Right atrium auricular region (tissue), 2 donors: ENCODE measurements at regions not wholly inside any gene's neighbourhood (a gene's known extent, or its start where the extent isn't known, plus 50 kb on each side); places are given as distances from the start of the nearest gene placed in this dataset.

ENCODE experiments used
- DNase-seq: peaks from one replicate; pipeline ENCODE4 v3.0.0-alpha.2; 2019; ENCODE audit warnings: low spot score
- H3K27ac ChIP-seq, 2 donors: fragments of 200-600 bp; sonication (generic); 1 replicate in 1 of 2; 2 replicates in 1 of 2; pipeline ENCODE4 v1.5.1; 2016 to 2019
- H3K27me3 ChIP-seq, 2 donors: fragments of 200-600 bp; sonication (generic); one replicate each; pipeline versions ENCODE4 v1.5.1 to v1.6.0; 2017 to 2019
- H3K36me3 ChIP-seq: fragments of 200-600 bp; sonication (generic); one replicate; pipeline ENCODE4 v1.5.1; 2016
- H3K4me1 ChIP-seq, 2 donors: fragments of 200-600 bp; sonication (generic); one replicate each; pipeline versions ENCODE4 v1.5.1 to v1.6.0; 2017 to 2019
- H3K4me3 ChIP-seq, 2 donors: fragments of 200-600 bp; sonication (generic); 1 replicate in 1 of 2; 2 replicates in 1 of 2; pipeline ENCODE4 v1.5.1; 2017 to 2019; ENCODE audit warnings: mild to moderate bottlenecking in 1 of 2, moderate library complexity in 1 of 2
- H3K9me3 ChIP-seq, 2 donors: fragments of 200-600 bp; sonication (generic); one replicate each; pipeline ENCODE4 v1.5.1; 2019
- TF ChIP-seq, protein P1 (sequence below), 2 donors: fragments of 200-600 bp; sonication (generic); IDR thresholded peaks; one replicate each; pipeline ENCODE4 v1.5.1; 2019; ENCODE audit warnings: antibody characterized with exemption in 2 of 2

GRCh38 chr11:22976146-22976545, 115.9 kb upstream of the CCDC179 start:
- no peak overlapping the region for H3K27ac ChIP-seq
- TF ChIP-seq, protein P1, sequence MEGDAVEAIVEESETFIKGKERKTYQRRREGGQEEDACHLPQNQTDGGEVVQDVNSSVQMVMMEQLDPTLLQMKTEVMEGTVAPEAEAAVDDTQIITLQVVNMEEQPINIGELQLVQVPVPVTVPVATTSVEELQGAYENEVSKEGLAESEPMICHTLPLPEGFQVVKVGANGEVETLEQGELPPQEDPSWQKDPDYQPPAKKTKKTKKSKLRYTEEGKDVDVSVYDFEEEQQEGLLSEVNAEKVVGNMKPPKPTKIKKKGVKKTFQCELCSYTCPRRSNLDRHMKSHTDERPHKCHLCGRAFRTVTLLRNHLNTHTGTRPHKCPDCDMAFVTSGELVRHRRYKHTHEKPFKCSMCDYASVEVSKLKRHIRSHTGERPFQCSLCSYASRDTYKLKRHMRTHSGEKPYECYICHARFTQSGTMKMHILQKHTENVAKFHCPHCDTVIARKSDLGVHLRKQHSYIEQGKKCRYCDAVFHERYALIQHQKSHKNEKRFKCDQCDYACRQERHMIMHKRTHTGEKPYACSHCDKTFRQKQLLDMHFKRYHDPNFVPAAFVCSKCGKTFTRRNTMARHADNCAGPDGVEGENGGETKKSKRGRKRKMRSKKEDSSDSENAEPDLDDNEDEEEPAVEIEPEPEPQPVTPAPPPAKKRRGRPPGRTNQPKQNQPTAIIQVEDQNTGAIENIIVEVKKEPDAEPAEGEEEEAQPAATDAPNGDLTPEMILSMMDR (IDR thresholded peaks at IDR 0.05), result no peak
- DNase-seq, result no peak
- H3K36me3 ChIP-seq, result no peaks in the 10 kb centered on the region
- H3K9me3 ChIP-seq, result no peaks in the 10 kb centered on the region
- H3K4me3 ChIP-seq, result no peak overlapping the region
- H3K4me1 ChIP-seq, result no peaks in the 10 kb centered on the region
- H3K27me3 ChIP-seq, result no peaks in the 10 kb centered on the region

DNA sequence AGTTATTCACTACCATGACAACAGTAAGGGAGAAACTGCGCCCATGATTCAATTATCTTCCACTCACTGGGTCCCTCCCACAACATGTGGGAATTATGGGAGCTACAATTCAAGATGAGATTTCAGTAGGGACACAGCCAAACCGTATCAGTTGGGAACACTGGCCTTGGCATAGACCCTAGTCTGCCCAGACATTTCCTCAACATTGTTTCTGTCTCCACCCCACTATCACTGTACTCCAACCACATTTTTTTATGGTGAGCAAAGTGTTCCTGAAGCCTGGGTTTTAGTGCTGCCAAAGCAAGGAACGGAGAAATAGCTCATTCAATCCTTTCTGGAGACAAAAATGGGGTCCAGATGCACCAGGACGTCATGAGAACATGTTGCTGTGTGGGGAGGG, 122.6 kb upstream of the CCDC179 start:
- no peaks in the 10 kb centered on the region for H3K4me1 ChIP-seq
- H3K9me3 ChIP-seq, result no peaks in the 10 kb centered on the region
- TF ChIP-seq, protein P1 (IDR thresholded peaks at IDR 0.05), result no peak

GRCh38 chr11:22984045-22984444, 123.8 kb upstream of the CCDC179 start:
- H3K4me1 ChIP-seq, result no peaks in the 10 kb centered on the region
- no peak for DNase-seq
- no peaks in the 10 kb centered on the region for H3K36me3 ChIP-seq

More for the DNA sequence above, 122.6 kb upstream of the CCDC179 start:
- DNase-seq, result no peak
- Histone ChIP-seq H3K36me3 (no peaks in the 10 kb centered on the region), H3K27ac (no peak overlapping the region), H3K27me3 (no peaks in the 10 kb centered on the region), H3K4me3 (no peak overlapping the region)

DNA sequence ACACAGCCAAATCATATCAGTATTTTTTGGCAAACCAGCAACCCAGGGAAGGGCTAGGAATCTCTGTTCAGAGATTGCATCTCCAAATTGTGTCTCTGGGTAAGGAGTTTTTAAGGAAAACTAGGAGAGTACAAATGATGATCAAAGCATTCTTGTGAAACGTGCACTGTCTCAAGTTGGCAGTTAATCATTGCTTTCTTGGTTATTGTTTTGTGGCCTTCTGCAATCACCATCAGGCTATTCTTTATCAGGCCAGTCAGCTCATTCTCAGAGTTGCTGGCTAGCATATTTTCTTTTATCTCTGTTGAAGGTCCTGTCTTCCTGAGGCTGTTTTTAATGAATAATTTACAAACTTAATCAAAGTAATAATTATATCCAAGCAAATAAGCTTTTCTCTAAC, 129.1 kb upstream of the CCDC179 start:
- Histone ChIP-seq H3K4me1 (no peaks in the 10 kb centered on the region), H3K27me3 (no peaks in the 10 kb centered on the region), H3K4me3 (no peak overlapping the region), H3K36me3 (no peaks in the 10 kb centered on the region), H3K9me3 (peaks cover 11 to 13% of the 10 kb centered on the region in 2 donors), H3K27ac (no peak overlapping the region)
- DNase-seq, result no peak
- TF ChIP-seq, protein P1 (IDR thresholded peaks at IDR 0.05), result no peak

More at GRCh38 chr11:22984045-22984444, 123.8 kb upstream of the CCDC179 start:
- Histone ChIP-seq H3K9me3 (no peaks in the 10 kb centered on the region), H3K27ac (no peak overlapping the region), H3K27me3 (no peaks in the 10 kb centered on the region), H3K4me3 (no peak overlapping the region)
- TF ChIP-seq, protein P1 (IDR thresholded peaks at IDR 0.05), result no peak

- peaks cover 11 to 13% of the 10 kb centered on the region in 2 donors for H3K9me3 ChIP-seq
- H3K4me3 ChIP-seq, result no peak overlapping the region
- H3K4me1 ChIP-seq, result no peaks in the 10 kb centered on the region
- H3K27me3 ChIP-seq, result no peaks in the 10 kb centered on the region
- no peak overlapping the region for H3K27ac ChIP-seq
- H3K36me3 ChIP-seq, result no peaks in the 10 kb centered on the region
- TF ChIP-seq, protein P1 (IDR thresholded peaks at IDR 0.05), result no peak
- no peak for DNase-seq
Observed at GRCh38 chr11:22991196-22991595, 130.9 kb upstream of the CCDC179 start.

- Histone ChIP-seq H3K27me3 (no peaks in the 10 kb centered on the region), H3K9me3 (peaks cover 0 to 14% of the 10 kb centered on the region in 2 donors), H3K36me3 (no peaks in the 10 kb centered on the region), H3K27ac (no peak overlapping the region), H3K4me1 (no peaks in the 10 kb centered on the region), H3K4me3 (no peak overlapping the region)
- TF ChIP-seq, protein P1 (IDR thresholded peaks at IDR 0.05), result no peak
- no peak for DNase-seq
Observed at GRCh38 chr11:23006730-23007129, 146.5 kb upstream of the CCDC179 start.
